Neutrophil (primary cell): ENCODE measurements at regions not wholly inside any gene's neighbourhood (a gene's known extent, or its start where the extent isn't known, plus 50 kb on each side); places are given as distances from the start of the nearest gene placed in this dataset.

Source experiments
- H3K27ac ChIP-seq: fragments of 200-600 bp; sonication (generic); 2 replicates; pipeline ENCODE4 v1.5.1; 2016; ENCODE audit warnings: mild to moderate bottlenecking, moderate library complexity
- H3K27me3 ChIP-seq: fragments of 200-600 bp; sonication (generic); 2 replicates; pipeline ENCODE4 v1.6.0; 2016; ENCODE audit warnings: mild to moderate bottlenecking
- H3K36me3 ChIP-seq: fragments of 200-600 bp; sonication (generic); 2 replicates; pipeline ENCODE4 v1.5.1; 2017
- H3K4me1 ChIP-seq, 2 experiments: fragments of 200-600 bp in 1 of 2; sonication (generic) in 1 of 2; 1 replicate in 1 of 2; 2 replicates in 1 of 2; pipeline versions ENCODE4 v1.5.1 to v1.6.1; 2013 to 2016; ENCODE audit warnings: low read depth in 1 of 2, low read length in 1 of 2, mild to moderate bottlenecking in 1 of 2, moderate library complexity in 1 of 2; ENCODE audit not compliant: control insufficient read depth in 1 of 2, insufficient read depth in 1 of 2
- H3K4me3 ChIP-seq, 2 experiments: fragments of 200-600 bp in 1 of 2; sonication (generic) in 1 of 2; 1 replicate in 1 of 2; 2 replicates in 1 of 2; pipeline ENCODE4 v1.5.1; 2013 to 2016; ENCODE audit warnings: low read depth in 1 of 2, low read length in 1 of 2, mild to moderate bottlenecking in 1 of 2, moderate library complexity in 1 of 2
- H3K9me3 ChIP-seq: fragments of 200-600 bp; sonication (generic); 2 replicates; pipeline ENCODE4 v1.5.1; 2016
- CTCF ChIP-seq: fragments of 200-600 bp; sonication (generic); IDR thresholded peaks from 2 replicates; pipeline ENCODE4 v1.5.1; 2016; ENCODE audit warnings: antibody characterized with exemption

GRCh38 chr9:107932601-107933000 is 443.0 kb upstream of the KLF4 start:
- TF ChIP-seq CTCF = no peak
- Histone ChIP-seq H3K9me3 (no peaks in the 10 kb centered on the region), H3K4me1 (peaks cover 12 to 15% of the 10 kb centered on the region in 2 experiments), H3K4me3 (no peak overlapping the region), H3K36me3 (no peaks in the 10 kb centered on the region), H3K27ac (no peak overlapping the region), H3K27me3 (peaks cover 10% of the 10 kb centered on the region)

GRCh38 chr9:107932046-107932445 is 442.5 kb upstream of the KLF4 start:
- Histone ChIP-seq H3K36me3 (no peaks in the 10 kb centered on the region), H3K27ac (no peak overlapping the region), H3K4me1 (peaks cover 15 to 20% of the 10 kb centered on the region in 2 experiments), H3K9me3 (no peaks in the 10 kb centered on the region), H3K27me3 (peaks cover 10% of the 10 kb centered on the region), H3K4me3 (no peak overlapping the region)
- TF ChIP-seq CTCF = no peak

GRCh38 chr9:107931071-107931715 is 441.6 kb upstream of the KLF4 start:
- H3K36me3 ChIP-seq = no peaks in the 10 kb centered on the region
- no peak for TF ChIP-seq CTCF
- H3K9me3 ChIP-seq = no peaks in the 10 kb centered on the region
- H3K4me1 ChIP-seq = peaks cover 21 to 25% of the 10 kb centered on the region in 2 experiments
- H3K27ac ChIP-seq = no peak overlapping the region
- no peak overlapping the region for H3K4me3 ChIP-seq
- peaks cover 10% of the 10 kb centered on the region for H3K27me3 ChIP-seq

- H3K27ac ChIP-seq = peak overlapping the region; percentile 52
- no peaks in the 10 kb centered on the region for H3K36me3 ChIP-seq
- TF ChIP-seq CTCF = no peak
- no peak overlapping the region for H3K4me3 ChIP-seq
- H3K4me1 ChIP-seq = peaks cover 21 to 25% of the 10 kb centered on the region in 2 experiments
- no peaks in the 10 kb centered on the region for H3K9me3 ChIP-seq
- peaks cover 10% of the 10 kb centered on the region for H3K27me3 ChIP-seq
These were observed 439.9 kb upstream of the KLF4 start for GRCh38 chr9:107929443-107929842.

GRCh38 chr9:107928701-107929371 is 439.3 kb upstream of the KLF4 start:
- Histone ChIP-seq H3K9me3 (no peaks in the 10 kb centered on the region), H3K27me3 (peaks cover 10% of the 10 kb centered on the region), H3K4me3 (no peak overlapping the region), H3K36me3 (no peaks in the 10 kb centered on the region), H3K4me1 (peaks cover 21 to 25% of the 10 kb centered on the region in 2 experiments), H3K27ac (peak overlapping the region; percentile 52)
- TF ChIP-seq CTCF = no peak
